ENCODE measurements at regions not wholly inside any gene's neighbourhood (a gene's known extent, or its start where the extent isn't known, plus 50 kb on each side); places are given as distances from the start of the nearest gene placed in this dataset.

DNA sequence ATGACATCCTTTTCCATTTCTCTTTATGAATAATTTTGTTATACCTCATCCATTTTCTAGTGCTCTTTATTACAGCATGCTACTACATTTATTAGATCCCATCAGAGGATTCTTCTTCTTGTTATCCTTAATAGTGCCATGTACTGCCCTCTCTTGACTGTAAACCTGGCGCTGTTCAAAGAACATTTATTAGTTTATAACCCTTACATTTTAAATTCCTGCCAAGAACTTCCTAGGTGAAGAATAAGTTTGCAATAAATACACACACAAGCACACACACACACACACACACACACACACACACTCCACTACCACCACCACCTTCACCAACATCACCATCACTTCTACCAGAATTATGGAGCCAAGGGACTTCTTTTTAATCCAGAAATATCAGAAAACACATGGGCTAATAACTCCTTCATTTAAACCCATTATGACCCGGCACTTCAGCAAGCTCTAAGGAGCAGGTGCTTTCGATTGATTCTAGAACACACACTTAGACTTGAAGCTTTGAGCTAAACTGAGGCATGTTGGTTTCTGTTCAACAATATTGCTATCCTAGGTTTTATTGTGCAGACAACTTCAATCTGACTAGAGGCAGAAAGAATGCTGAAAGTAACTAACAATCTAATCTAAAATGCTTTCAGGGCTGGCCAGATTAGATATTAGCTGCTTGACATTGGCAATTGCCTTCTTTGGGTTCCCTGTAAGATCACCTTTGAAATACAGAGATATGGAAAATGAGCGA lies 556.8 kb downstream of the LMO4 start:
- Histone ChIP-seq H3K36me3 (no peaks in the 10 kb centered on the region), H3K9ac (no peak overlapping the region), H3K27me3 (no peaks in the 10 kb centered on the region), H3K4me3 (no peak overlapping the region), H3K9me3 (replicated peaks in 1 of 11) (no peaks in the 10 kb centered on the region), H3K4me1 (peaks cover 0 to 17% (median 0%) of the 10 kb centered on the region in 10 experiments; a peak in 6 of 20 replicates), H4K20me1 (no peaks in the 10 kb centered on the region), H3K4me2 (no peak overlapping the region), H3K27ac (no peak overlapping the region)
- no peak for TF ChIP-seq Cebpa-rat (IDR thresholded peaks at IDR 0.05)

DNA sequence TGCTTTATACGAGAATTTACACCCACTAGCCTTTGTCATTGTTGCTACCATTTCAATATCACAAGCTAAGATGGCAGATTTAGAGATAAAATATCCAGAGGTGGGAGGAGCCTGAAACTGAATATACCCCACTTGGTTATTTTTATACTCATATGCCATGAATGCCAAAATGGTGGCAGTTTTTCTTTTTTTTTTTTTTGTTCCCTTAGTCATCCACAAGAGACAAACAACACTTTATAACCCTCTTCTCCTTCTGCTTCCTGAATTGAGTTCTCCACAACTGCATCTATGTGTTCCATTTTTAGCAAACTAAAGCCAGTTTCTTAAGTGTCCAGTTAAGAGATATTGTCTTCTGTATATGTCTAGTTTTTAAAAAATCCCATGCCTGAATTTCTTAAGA lies 558.4 kb downstream of the LMO4 start:
- Histone ChIP-seq H3K4me1 (peaks cover 0 to 10% (median 0%) of the 10 kb centered on the region in 10 experiments; a peak in 3 of 20 replicates), H4K20me1 (no peaks in the 10 kb centered on the region), H3K9ac (no peak overlapping the region), H3K9me3 (replicated peaks in 1 of 11) (no peaks in the 10 kb centered on the region), H3K27me3 (no peaks in the 10 kb centered on the region), H3K4me3 (no peak overlapping the region), H3K36me3 (no peaks in the 10 kb centered on the region), H3K27ac (no peak overlapping the region), H3K4me2 (0 out of 22 replicates have a peak overlapping the region, but pooled peaks of 1 of the 11 experiments have one; percentile 12)
- no peak for TF ChIP-seq Cebpa-rat (IDR thresholded peaks at IDR 0.05)

DNA sequence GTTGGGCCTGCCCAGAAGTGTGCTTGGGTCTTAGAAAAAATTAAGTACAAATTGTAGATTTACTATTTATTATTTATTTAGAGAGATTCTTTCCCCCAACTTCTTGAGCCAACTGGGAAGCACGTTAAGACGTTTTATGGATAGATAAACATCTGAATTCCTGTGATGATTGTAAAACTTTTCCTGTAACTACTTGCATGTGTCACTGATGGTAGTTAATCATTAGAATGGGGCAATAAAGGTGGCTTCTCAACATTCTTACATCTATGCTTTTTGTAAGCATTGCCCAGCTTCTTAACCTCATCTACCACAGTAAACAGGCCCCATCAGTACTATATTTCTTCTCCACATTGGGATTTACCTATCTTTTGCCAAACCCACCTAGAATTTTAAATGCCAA lies 559.8 kb downstream of the LMO4 start:
- Histone ChIP-seq H3K9ac (no peak overlapping the region), H3K4me2 (no peak overlapping the region), H3K4me3 (no peak overlapping the region), H3K27ac (no peak overlapping the region), H3K36me3 (no peaks in the 10 kb centered on the region), H3K9me3 (replicated peaks in 1 of 11) (no peaks in the 10 kb centered on the region), H3K4me1 (peaks cover 0 to 19% (median 1%) of the 10 kb centered on the region in 10 experiments; a peak in 7 of 20 replicates), H3K27me3 (no peaks in the 10 kb centered on the region), H4K20me1 (no peaks in the 10 kb centered on the region)
- TF ChIP-seq Cebpa-rat (IDR thresholded peaks at IDR 0.05): no peak

DNA sequence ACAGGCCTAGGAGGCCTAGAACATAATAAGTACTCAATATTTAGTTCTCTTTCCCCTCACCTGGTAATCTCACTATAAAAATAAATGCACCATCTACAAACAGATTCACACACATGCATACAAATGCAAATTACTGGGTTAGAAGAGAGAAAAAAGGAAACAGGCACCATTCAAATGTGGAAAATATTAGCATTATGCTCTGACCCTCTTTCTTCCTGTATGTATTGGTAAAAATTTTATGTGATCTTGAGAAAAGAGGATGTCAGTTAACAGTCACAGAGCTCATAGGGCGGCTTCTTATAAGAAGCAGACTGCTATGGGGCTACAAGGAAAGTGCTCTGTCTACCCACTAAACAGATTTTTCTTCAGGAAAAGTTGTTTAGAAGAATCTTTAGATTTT lies 565.4 kb downstream of the LMO4 start:
- no peaks in the 10 kb centered on the region for H3K9me3 ChIP-seq (replicated peaks in 1 of 11)
- TF ChIP-seq Cebpa-rat (IDR thresholded peaks at IDR 0.05): no peak
- peaks cover 0 to 19% (median 2%) of the 10 kb centered on the region in 10 experiments; a peak in 6 of 20 replicates for H3K4me1 ChIP-seq
- no peak overlapping the region for H3K27ac ChIP-seq
- H3K4me2 ChIP-seq: no peak overlapping the region
- no peaks in the 10 kb centered on the region for H3K36me3 ChIP-seq
- H3K4me3 ChIP-seq: no peak overlapping the region
- H4K20me1 ChIP-seq: no peaks in the 10 kb centered on the region
- H3K9ac ChIP-seq: no peak overlapping the region
- no peaks in the 10 kb centered on the region for H3K27me3 ChIP-seq

DNA sequence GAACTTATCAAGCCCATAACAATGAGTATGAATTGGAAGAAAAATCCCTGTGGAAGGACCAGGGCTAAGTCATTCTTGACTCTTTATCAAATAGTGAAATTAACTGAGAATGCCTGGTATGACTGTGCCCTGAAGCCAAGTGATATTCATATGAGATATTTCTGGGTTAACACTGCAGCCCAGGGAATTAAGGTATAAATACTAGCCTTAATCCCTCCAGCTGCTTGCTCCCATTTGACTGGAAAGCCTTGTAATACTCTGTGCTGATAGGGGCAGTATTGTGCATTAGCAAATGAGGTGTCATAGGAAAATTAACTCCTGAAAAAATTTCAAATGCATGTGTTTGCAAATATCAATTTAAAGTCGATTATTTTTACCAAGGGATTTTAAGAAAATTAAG lies 568.8 kb downstream of the LMO4 start:
- Histone ChIP-seq H3K4me2 (no peak overlapping the region), H3K9me3 (replicated peaks in 1 of 11) (no peaks in the 10 kb centered on the region), H3K4me3 (no peak overlapping the region), H3K27ac (no peak overlapping the region), H3K9ac (no peak overlapping the region), H3K27me3 (no peaks in the 10 kb centered on the region), H4K20me1 (no peaks in the 10 kb centered on the region), H3K4me1 (peaks cover 0 to 23% (median 5%) of the 10 kb centered on the region in 10 experiments; a peak in 14 of 20 replicates), H3K36me3 (no peaks in the 10 kb centered on the region)
- TF ChIP-seq Cebpa-rat (IDR thresholded peaks at IDR 0.05): no peak

DNA sequence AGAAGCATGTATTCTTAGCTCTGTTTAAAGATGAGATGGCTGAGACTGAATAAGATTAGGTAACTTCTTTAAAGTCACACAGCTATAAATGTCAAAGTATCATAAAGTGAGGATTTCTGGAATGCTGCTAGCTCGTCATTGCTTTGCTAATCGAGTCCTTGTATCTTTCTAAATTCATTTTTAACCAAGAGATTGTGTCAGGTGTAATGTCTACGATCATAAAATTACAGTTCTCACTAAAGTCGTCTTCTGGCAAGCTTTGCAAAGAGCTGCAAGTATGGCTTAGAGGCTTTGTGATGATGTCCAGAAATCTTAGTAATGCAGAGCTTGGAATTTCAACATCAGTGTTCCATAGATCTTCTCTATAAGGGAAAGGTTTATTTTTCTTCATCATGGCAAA lies 569.8 kb downstream of the LMO4 start:
- no peak overlapping the region for H3K4me3 ChIP-seq
- H3K4me2 ChIP-seq: no peak overlapping the region
- no peak for TF ChIP-seq Cebpa-rat (IDR thresholded peaks at IDR 0.05)
- no peaks in the 10 kb centered on the region for H3K27me3 ChIP-seq
- H3K9ac ChIP-seq: no peak overlapping the region
- H4K20me1 ChIP-seq: no peaks in the 10 kb centered on the region
- H3K4me1 ChIP-seq: peaks cover 9 to 24% (median 13%) of the 10 kb centered on the region in 10 experiments
- H3K27ac ChIP-seq: no peak overlapping the region
- no peaks in the 10 kb centered on the region for H3K36me3 ChIP-seq
- H3K9me3 ChIP-seq (replicated peaks in 1 of 11): no peaks in the 10 kb centered on the region

DNA sequence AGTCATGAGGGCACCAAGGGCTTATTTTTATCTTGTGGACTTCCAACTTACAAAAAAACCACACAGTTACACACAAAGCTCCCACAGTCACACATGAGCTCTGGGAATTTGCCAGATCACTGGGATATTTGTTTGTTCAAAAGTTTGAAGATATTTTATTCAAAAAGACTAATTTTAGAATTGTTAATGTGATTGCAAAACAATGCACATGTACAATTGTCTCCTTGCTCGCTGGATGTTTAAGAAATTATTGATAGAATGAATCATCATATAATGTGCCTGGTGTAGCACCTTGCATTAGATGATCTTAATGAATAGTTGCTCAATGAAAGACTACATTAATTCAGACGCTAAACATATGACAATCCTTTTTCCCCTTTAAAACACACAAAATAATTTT lies 570.3 kb downstream of the LMO4 start:
- peaks cover 15 to 20% (median 17%) of the 10 kb centered on the region in 10 experiments for H3K4me1 ChIP-seq
- no peak overlapping the region for H3K4me3 ChIP-seq
- H3K27me3 ChIP-seq: no peaks in the 10 kb centered on the region
- no peak overlapping the region for H3K9ac ChIP-seq
- TF ChIP-seq Cebpa-rat (IDR thresholded peaks at IDR 0.05): no peak
- no peaks in the 10 kb centered on the region for H4K20me1 ChIP-seq
- no peak overlapping the region for H3K27ac ChIP-seq
- no peaks in the 10 kb centered on the region for H3K36me3 ChIP-seq
- H3K9me3 ChIP-seq (replicated peaks in 1 of 11): no peaks in the 10 kb centered on the region
- H3K4me2 ChIP-seq: no peak overlapping the region

DNA sequence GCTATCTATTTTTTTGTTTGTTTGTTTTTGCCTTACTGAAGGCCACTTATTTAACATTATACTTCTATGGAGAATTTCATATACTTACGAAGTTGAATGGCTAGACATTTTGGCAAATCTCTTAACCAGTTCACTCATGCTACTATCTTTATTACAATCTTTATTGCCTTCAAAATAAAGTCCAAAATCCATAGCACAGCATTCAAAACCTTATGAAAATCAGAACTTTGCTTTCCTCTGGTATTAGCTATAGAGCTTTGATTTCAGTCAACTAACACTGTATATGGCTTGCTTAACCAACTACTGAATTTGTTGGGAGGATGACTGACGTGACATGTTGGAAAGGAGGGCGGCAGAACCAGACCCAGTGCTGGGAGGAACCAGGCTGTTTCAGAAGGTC lies 571.1 kb downstream of the LMO4 start:
- peaks cover 15 to 20% (median 17%) of the 10 kb centered on the region in 10 experiments for H3K4me1 ChIP-seq
- no peak for TF ChIP-seq Cebpa-rat (IDR thresholded peaks at IDR 0.05)
- H3K4me3 ChIP-seq: no peak overlapping the region
- no peaks in the 10 kb centered on the region for H4K20me1 ChIP-seq
- no peak overlapping the region for H3K27ac ChIP-seq
- H3K4me2 ChIP-seq: no peak overlapping the region
- H3K9ac ChIP-seq: no peak overlapping the region
- H3K27me3 ChIP-seq: no peaks in the 10 kb centered on the region
- no peaks in the 10 kb centered on the region for H3K36me3 ChIP-seq
- no peaks in the 10 kb centered on the region for H3K9me3 ChIP-seq (replicated peaks in 1 of 11)

DNA sequence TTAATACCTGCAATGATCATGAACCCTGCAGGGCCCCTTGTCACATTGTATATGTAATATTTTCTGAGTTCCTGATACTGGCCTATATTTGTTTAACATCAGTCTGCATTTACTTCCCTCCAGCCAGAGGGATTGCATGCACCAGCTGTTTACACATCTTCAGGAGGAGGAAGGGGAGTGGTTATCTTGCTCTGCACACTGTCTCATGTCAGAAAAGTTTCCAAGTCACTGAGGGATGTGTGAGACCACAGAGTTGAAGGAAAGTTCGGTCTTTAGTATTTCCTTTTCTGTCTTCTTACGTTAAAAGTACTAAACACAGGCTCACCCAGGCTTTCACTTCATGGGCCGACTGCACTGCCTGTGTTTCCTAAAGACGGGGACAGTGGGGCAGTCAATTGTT lies 574.1 kb downstream of the LMO4 start:
- Histone ChIP-seq H3K9me3 (replicated peaks in 1 of 11) (no peaks in the 10 kb centered on the region), H3K27ac (peak overlapping the region in 7 of 11 experiments; percentile 19 to 42 (median 28); a peak in 6 of 22 replicates), H3K36me3 (no peaks in the 10 kb centered on the region), H3K9ac (peak overlapping the region in 4 of 11 experiments; percentile 3 to 31 (median 24); a peak in 3 of 22 replicates), H3K27me3 (no peaks in the 10 kb centered on the region), H4K20me1 (no peaks in the 10 kb centered on the region), H3K4me1 (peaks cover 15 to 20% (median 17%) of the 10 kb centered on the region in 10 experiments), H3K4me3 (no peak overlapping the region; a peak in 1 of 20 replicates), H3K4me2 (peak overlapping the region; percentile 54 to 76 (median 68))
- 0 out of 22 replicates have a peak, but pooled peaks of 1 of the 11 experiments have one; percentile 8 for TF ChIP-seq Cebpa-rat (IDR thresholded peaks at IDR 0.05)

DNA sequence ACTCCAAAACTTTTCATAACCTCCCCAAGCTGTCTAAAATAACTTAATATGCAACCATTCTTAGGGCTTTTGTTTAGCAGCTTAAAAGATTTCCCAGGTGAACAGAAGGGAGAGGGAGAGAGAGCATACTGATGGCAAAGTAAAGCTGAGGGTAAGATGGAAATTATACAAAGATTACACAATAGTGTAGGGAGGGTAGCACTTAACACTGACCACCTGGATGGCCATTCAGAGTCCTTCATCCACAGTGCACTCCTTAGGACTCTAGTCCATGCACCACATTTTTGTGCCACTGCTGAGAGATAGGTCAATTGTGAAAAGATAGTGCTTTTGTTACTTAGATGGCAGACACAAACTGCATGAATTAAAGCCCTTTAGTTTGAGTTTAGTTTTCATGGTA lies 574.6 kb downstream of the LMO4 start:
- Histone ChIP-seq H3K27ac (peak overlapping the region in 7 of 11 experiments; percentile 19 to 42 (median 28); a peak in 6 of 22 replicates), H3K4me2 (peak overlapping the region; percentile 54 to 76 (median 68)), H3K4me1 (peaks cover 15 to 20% (median 17%) of the 10 kb centered on the region in 10 experiments), H3K4me3 (no peak overlapping the region; a peak in 1 of 20 replicates), H3K9ac (peak overlapping the region in 4 of 11 experiments; percentile 3 to 31 (median 24); a peak in 3 of 22 replicates), H3K27me3 (no peaks in the 10 kb centered on the region), H3K36me3 (no peaks in the 10 kb centered on the region), H3K9me3 (replicated peaks in 1 of 11) (no peaks in the 10 kb centered on the region), H4K20me1 (no peaks in the 10 kb centered on the region)
- TF ChIP-seq Cebpa-rat (IDR thresholded peaks at IDR 0.05): peak in 1 of 11 experiments; percentile 46; a peak in 2 of 22 replicates

Measured in BLaER1 treated with 17β-estradiol and CSF1 and Interleukin-3, amounts not matched to agents 10 nM and 100 nM (cell line).